Bronchial epithelial cell (primary cell): ENCODE measurements at regions not wholly inside any gene's neighbourhood (a gene's known extent, or its start where the extent isn't known, plus 50 kb on each side); places are given as distances from the start of the nearest gene placed in this dataset.

Experiments
- DNase-seq: peaks from one replicate; pipeline ENCODE4 v3.0.0-alpha.2; 2010; ENCODE audit warnings: low read depth
- FAIRE-seq: peaks from 2 replicates; lab custom pipeline; 2011; peaks lifted over from hg19 to GRCh38; lab: Jason Lieb, UNC
- H3K27me3 ChIP-seq: 2 replicates; pipeline ENCODE4 v1.5.1; 2011; ENCODE audit warnings: low read length; ENCODE audit not compliant: control insufficient read depth, insufficient read depth
- H3K36me3 ChIP-seq: 2 replicates; pipeline ENCODE4 v1.5.1; 2011; ENCODE audit warnings: low read length; ENCODE audit not compliant: control insufficient read depth, insufficient read depth
- H3K4me3 ChIP-seq: 2 replicates; pipeline ENCODE4 v1.5.1; 2011; ENCODE audit warnings: mild to moderate bottlenecking, low read depth, low read length, control low read depth
- TF ChIP-seq, protein P1 (sequence below): IDR thresholded peaks from 2 replicates; pipeline ENCODE4 v1.5.1; 2011; ENCODE audit warnings: mild to moderate bottlenecking, moderate library complexity, low read length, control low read depth, inconsistent platforms; ENCODE audit not compliant: insufficient read depth, severe bottlenecking

GRCh38 chr4:96969455-96969854 is 1129.6 kb downstream of the PDHA2 start:
- no peak overlapping the region for H3K4me3 ChIP-seq
- no peak for DNase-seq
- no peak for FAIRE-seq
- H3K36me3 ChIP-seq, result no peaks in the 10 kb centered on the region
- TF ChIP-seq, protein P1, sequence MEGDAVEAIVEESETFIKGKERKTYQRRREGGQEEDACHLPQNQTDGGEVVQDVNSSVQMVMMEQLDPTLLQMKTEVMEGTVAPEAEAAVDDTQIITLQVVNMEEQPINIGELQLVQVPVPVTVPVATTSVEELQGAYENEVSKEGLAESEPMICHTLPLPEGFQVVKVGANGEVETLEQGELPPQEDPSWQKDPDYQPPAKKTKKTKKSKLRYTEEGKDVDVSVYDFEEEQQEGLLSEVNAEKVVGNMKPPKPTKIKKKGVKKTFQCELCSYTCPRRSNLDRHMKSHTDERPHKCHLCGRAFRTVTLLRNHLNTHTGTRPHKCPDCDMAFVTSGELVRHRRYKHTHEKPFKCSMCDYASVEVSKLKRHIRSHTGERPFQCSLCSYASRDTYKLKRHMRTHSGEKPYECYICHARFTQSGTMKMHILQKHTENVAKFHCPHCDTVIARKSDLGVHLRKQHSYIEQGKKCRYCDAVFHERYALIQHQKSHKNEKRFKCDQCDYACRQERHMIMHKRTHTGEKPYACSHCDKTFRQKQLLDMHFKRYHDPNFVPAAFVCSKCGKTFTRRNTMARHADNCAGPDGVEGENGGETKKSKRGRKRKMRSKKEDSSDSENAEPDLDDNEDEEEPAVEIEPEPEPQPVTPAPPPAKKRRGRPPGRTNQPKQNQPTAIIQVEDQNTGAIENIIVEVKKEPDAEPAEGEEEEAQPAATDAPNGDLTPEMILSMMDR, result no peak
- H3K27me3 ChIP-seq, result no peaks in the 10 kb centered on the region

DNA sequence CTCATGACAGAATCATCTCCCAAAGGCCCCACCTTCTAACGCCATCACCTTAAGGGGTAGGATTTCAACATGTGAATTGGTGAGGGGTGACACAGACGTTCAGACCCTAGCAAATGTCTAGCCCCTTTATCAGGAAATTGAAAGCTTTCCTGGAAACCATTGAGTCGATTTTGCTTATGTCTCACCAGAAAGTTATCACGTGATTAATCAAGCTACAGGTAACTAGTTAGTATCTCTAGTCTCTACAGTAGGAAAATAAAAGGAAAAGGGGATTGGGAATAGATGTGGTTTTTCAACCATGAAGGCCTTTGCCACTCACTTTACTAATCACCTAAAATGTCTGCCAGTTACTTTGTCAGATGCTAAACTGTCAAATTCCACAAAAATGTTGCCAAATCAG is 1133.0 kb downstream of the PDHA2 start:
- Histone ChIP-seq H3K4me3 (no peak overlapping the region), H3K27me3 (no peaks in the 10 kb centered on the region), H3K36me3 (no peaks in the 10 kb centered on the region)
- FAIRE-seq (no peak), DNase-seq (no peak)
- TF ChIP-seq, protein P1, result no peak

DNA sequence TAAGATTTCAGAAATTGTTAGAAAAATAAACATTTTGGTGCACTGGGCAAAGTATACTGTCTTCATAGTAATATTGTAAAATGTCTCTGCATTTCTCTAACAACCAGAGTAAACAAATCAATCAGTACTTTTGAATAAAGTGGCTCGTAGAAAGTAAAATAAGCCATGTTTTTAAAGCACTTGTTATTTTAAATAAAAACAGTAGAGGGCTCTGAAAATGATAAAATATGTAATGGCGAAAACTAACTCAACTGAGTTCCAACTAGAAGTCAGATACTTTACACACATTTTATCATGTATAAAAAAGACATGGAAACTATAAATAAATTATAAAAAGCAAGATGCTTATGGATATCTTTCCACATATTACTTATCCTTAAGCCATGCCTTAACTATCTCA is 1134.4 kb downstream of the PDHA2 start:
- Histone ChIP-seq H3K27me3 (no peaks in the 10 kb centered on the region), H3K4me3 (no peak overlapping the region), H3K36me3 (no peaks in the 10 kb centered on the region)
- FAIRE-seq (no peak), DNase-seq (no peak)
- TF ChIP-seq, protein P1, result no peak

GRCh38 chr4:96983830-96984229 is 1143.9 kb downstream of the PDHA2 start:
- TF ChIP-seq, protein P1, result no peak
- Histone ChIP-seq H3K36me3 (no peaks in the 10 kb centered on the region), H3K27me3 (no peaks in the 10 kb centered on the region), H3K4me3 (no peak overlapping the region)
- no peak for DNase-seq
- no peak for FAIRE-seq

GRCh38 chr4:96986816-96987215 is 1146.9 kb downstream of the PDHA2 start:
- H3K4me3 ChIP-seq, result no peak overlapping the region
- no peak for DNase-seq
- FAIRE-seq, result no peak
- TF ChIP-seq, protein P1, result no peak
- no peaks in the 10 kb centered on the region for H3K27me3 ChIP-seq
- H3K36me3 ChIP-seq, result no peaks in the 10 kb centered on the region

- TF ChIP-seq, protein P1, result no peak
- Histone ChIP-seq H3K4me3 (no peak overlapping the region), H3K27me3 (no peaks in the 10 kb centered on the region), H3K36me3 (no peaks in the 10 kb centered on the region)
- FAIRE-seq, result no peak
- no peak for DNase-seq
These were observed 1151.2 kb downstream of the PDHA2 start for GRCh38 chr4:96991083-96991482.
